ENCODE measurements at regions not wholly inside any gene's neighbourhood (a gene's known extent, or its start where the extent isn't known, plus 50 kb on each side); places are given as distances from the start of the nearest gene placed in this dataset.
"Not testable (repeated sequence)": the region's sequence is repeated elsewhere in the genome, so short reads cannot be mapped to it uniquely, and the experiment has no call there.

GRCh38 chr4:164096766-164097518 is 602.5 kb downstream of the TMA16 start:
- no peak for DNase-seq (ENCODE audit: missing footprints)
- ATAC-seq, result no peak
- intact Hi-C loops (cut with DNase I), result no loop called here

GRCh38 chr4:164100741-164101365 is 606.4 kb downstream of the TMA16 start:
- intact Hi-C loops (cut with DNase I); ATAC-seq; DNase-seq (ENCODE audit: missing footprints): not testable (repeated sequence)

- intact Hi-C loops (cut with DNase I), result no loop called here
- ATAC-seq (no peak), DNase-seq (ENCODE audit: missing footprints) (no peak)
Observed at GRCh38 chr4:164108971-164109370, 614.5 kb downstream of the TMA16 start.

- intact Hi-C loops (cut with DNase I), result no loop called here
- ATAC-seq, result no peak
- DNase-seq (ENCODE audit: missing footprints), result no peak
Observed at GRCh38 chr4:164109503-164109902, 615.0 kb downstream of the TMA16 start.

- intact Hi-C loops (cut with DNase I), result no loop called here
- DNase-seq (ENCODE audit: missing footprints), result no peak
- no peak for ATAC-seq
Observed at GRCh38 chr4:164115236-164115635, 620.7 kb downstream of the TMA16 start.

- intact Hi-C loops (cut with DNase I), result no loop called here
- no peak for ATAC-seq
Observed at GRCh38 chr4:164116286-164116685, 621.8 kb downstream of the TMA16 start.

GRCh38 chr4:164134388-164134787 is 619.5 kb upstream of the SMIM31 start:
- intact Hi-C loops (cut with DNase I), result no loop called here
- ATAC-seq (no peak), DNase-seq (ENCODE audit: missing footprints) (no peak)

More at GRCh38 chr4:164116286-164116685, 621.8 kb downstream of the TMA16 start:
- no peak for DNase-seq (ENCODE audit: missing footprints)

- ATAC-seq, result no peak
- DNase-seq (ENCODE audit: missing footprints), result no peak
- intact Hi-C loops (cut with DNase I), result no loop called here
Observed at GRCh38 chr4:164136180-164136616, 617.7 kb upstream of the SMIM31 start.

- DNase-seq (ENCODE audit: missing footprints), result no peak
- no peak for ATAC-seq
- intact Hi-C loops (cut with DNase I), result no loop called here
Observed at GRCh38 chr4:164138521-164138920, 615.4 kb upstream of the SMIM31 start.

GRCh38 chr4:164139291-164139690 is 614.6 kb upstream of the SMIM31 start:
- intact Hi-C loops (cut with DNase I), result no loop called here
- DNase-seq (ENCODE audit: missing footprints) (no peak), ATAC-seq (no peak)

GRCh38 chr4:164141755-164142375 is 612.1 kb upstream of the SMIM31 start:
- DNase-seq (ENCODE audit: missing footprints); ATAC-seq; intact Hi-C loops (cut with DNase I): not testable (repeated sequence)

- DNase-seq (ENCODE audit: missing footprints) (no peak), ATAC-seq (no peak)
- intact Hi-C loops (cut with DNase I), result no loop called here
Observed at GRCh38 chr4:164154416-164154815, 599.5 kb upstream of the SMIM31 start.

- no peak for DNase-seq (ENCODE audit: missing footprints)
- no peak for ATAC-seq
- intact Hi-C loops (cut with DNase I), result no loop called here
Observed at GRCh38 chr4:164169591-164169990, 584.3 kb upstream of the SMIM31 start.

- intact Hi-C loops (cut with DNase I), result no loop called here
- DNase-seq (ENCODE audit: missing footprints) (no peak), ATAC-seq (no peak)
Observed at GRCh38 chr4:164177153-164177552, 576.8 kb upstream of the SMIM31 start.

- DNase-seq (ENCODE audit: missing footprints) (no peak), ATAC-seq (no peak)
- intact Hi-C loops (cut with DNase I), result no loop called here
Observed at GRCh38 chr4:164177753-164178152, 576.2 kb upstream of the SMIM31 start.

GRCh38 chr4:164188236-164188635 is 565.7 kb upstream of the SMIM31 start:
- ATAC-seq (no peak), DNase-seq (ENCODE audit: missing footprints) (no peak)
- intact Hi-C loops (cut with DNase I), result no loop called here

- no peak for DNase-seq (ENCODE audit: missing footprints)
- ATAC-seq, result no peak
- intact Hi-C loops (cut with DNase I), result no loop called here
Observed at GRCh38 chr4:164192844-164193243, 561.1 kb upstream of the SMIM31 start.

GRCh38 chr4:164193676-164194075 is 560.3 kb upstream of the SMIM31 start:
- DNase-seq (ENCODE audit: missing footprints) (no peak), ATAC-seq (no peak)
- intact Hi-C loops (cut with DNase I), result no loop called here

GRCh38 chr4:164197556-164197955 is 556.4 kb upstream of the SMIM31 start:
- DNase-seq (ENCODE audit: missing footprints) (no peak), ATAC-seq (no peak)
- intact Hi-C loops (cut with DNase I), result no loop called here

GRCh38 chr4:164203476-164203875 is 550.5 kb upstream of the SMIM31 start:
- DNase-seq (ENCODE audit: missing footprints) (no peak), ATAC-seq (no peak)
- intact Hi-C loops (cut with DNase I), result no loop called here
